Ishikawa (cell line): ENCODE measurements at regions not wholly inside any gene's neighbourhood (a gene's known extent, or its start where the extent isn't known, plus 50 kb on each side); places are given as distances from the start of the nearest gene placed in this dataset.

ENCODE experiments used
- EGR1 ChIP-seq: IDR thresholded peaks from 2 replicates; pipeline ENCODE4 v1.6.1; 2012
- EP300 ChIP-seq: IDR thresholded peaks from 2 replicates; pipeline ENCODE4 v1.6.1; 2012; ENCODE audit warnings: borderline replicate concordance
- REST ChIP-seq: IDR thresholded peaks from 2 replicates; pipeline ENCODE4 v1.6.1; 2012; ENCODE audit warnings: low read depth, mild to moderate bottlenecking
- TAF1 ChIP-seq: IDR thresholded peaks from 2 replicates; pipeline ENCODE4 v1.6.1; 2012; ENCODE audit warnings: low read depth, mild to moderate bottlenecking
- TCF12 ChIP-seq: IDR thresholded peaks from 2 replicates; pipeline ENCODE4 v1.6.1; 2012; ENCODE audit warnings: low read depth
- TEAD4 ChIP-seq: IDR thresholded peaks from 2 replicates; pipeline ENCODE4 v1.6.1; 2012
- USF1 ChIP-seq: IDR thresholded peaks from 2 replicates; pipeline ENCODE4 v1.6.1; 2012

GRCh38 chr3:153783106-153783505, 338.1 kb upstream of the ARHGEF26 start:
- TF ChIP-seq REST, result no peak
- TF ChIP-seq EGR1, result no peak
- TF ChIP-seq TAF1, result no peak
- TF ChIP-seq TEAD4, result no peak
- TF ChIP-seq EP300, result no peak
- TF ChIP-seq TCF12, result no peak
- no peak for TF ChIP-seq USF1
